BJ (cell line): ENCODE measurements at regions not wholly inside any gene's neighbourhood (a gene's known extent, or its start where the extent isn't known, plus 50 kb on each side); places are given as distances from the start of the nearest gene placed in this dataset.

ENCODE experiments used
- CTCF ChIA-PET: fragments of 350-600 bp; formaldehyde crosslinking; extraction: SDS; loops from one replicate; lab custom pipeline; 2021; ENCODE audit warnings: antibody characterized with exemption, inconsistent platforms; lab: Yijun Ruan, JAX
- POLR2A ChIA-PET: fragments of 300-600 bp; sonication (Branson Sonifier 250); formaldehyde crosslinking; extraction: SDS; loops from one replicate; lab custom pipeline; 2021; ENCODE audit warnings: antibody characterized with exemption; lab: Charles Lee
- DNase-seq: peaks from one replicate; pipeline ENCODE4 v3.0.0-alpha.2; 2011; ENCODE audit warnings: low read depth
- H3K27me3 ChIP-seq: 2 replicates; pipeline ENCODE4 v1.6.0; 2011; ENCODE audit warnings: low read length; ENCODE audit not compliant: control insufficient read depth, insufficient read depth
- H3K36me3 ChIP-seq: 2 replicates; pipeline ENCODE4 v1.5.1; 2011; ENCODE audit warnings: low read length; ENCODE audit not compliant: control insufficient read depth, insufficient read depth
- H3K4me3 ChIP-seq: 2 replicates; pipeline ENCODE4 v1.5.1; 2011; ENCODE audit warnings: low read depth, mild to moderate bottlenecking, control low read depth, low read length
- CTCF ChIP-seq: IDR thresholded peaks from 2 replicates; pipeline ENCODE4 v1.5.1; 2011; ENCODE audit warnings: low read depth, mild to moderate bottlenecking, control low read depth, inconsistent platforms, low read length, moderate library complexity; ENCODE audit not compliant: insufficient read depth

- CTCF ChIA-PET = interaction anchor here (1.1 to 1.3 kb wide), 2 partner anchors 12 to 812 kb away, joined by 3 read pairs; no protein-coding TSS in a partner anchor
- Histone ChIP-seq H3K36me3 (no peaks in the 10 kb centered on the region), H3K4me3 (no peak overlapping the region), H3K27me3 (peaks cover 2% of the 10 kb centered on the region)
- POLR2A ChIA-PET = no interaction called here
- TF ChIP-seq CTCF = no peak
- DNase-seq = no peak
Measured at GRCh38 chr1:200496937-200497336, 87.1 kb upstream of the ZNF281 start.

- POLR2A ChIA-PET = no interaction called here
- peaks cover 2% of the 10 kb centered on the region for H3K27me3 ChIP-seq
- no peak overlapping the region for H3K4me3 ChIP-seq
- H3K36me3 ChIP-seq = no peaks in the 10 kb centered on the region
- no peak for TF ChIP-seq CTCF
- DNase-seq = no peak
- CTCF ChIA-PET = no interaction called here
Measured at GRCh38 chr1:200495901-200496300, 86.1 kb upstream of the ZNF281 start.

GRCh38 chr1:200493344-200493743 lies 83.5 kb upstream of the ZNF281 start:
- TF ChIP-seq CTCF = no peak
- H3K27me3 ChIP-seq = no peaks in the 10 kb centered on the region
- H3K4me3 ChIP-seq = no peak overlapping the region
- ChIA-PET CTCF (interaction anchor here (0.9 to 1.7 kb wide), 2 partner anchors 55 to 809 kb away, joined by 3 to 5 read pairs; no protein-coding TSS in a partner anchor), POLR2A (no interaction called here)
- DNase-seq = no peak
- no peaks in the 10 kb centered on the region for H3K36me3 ChIP-seq

- DNase-seq = no peak
- POLR2A ChIA-PET = no interaction called here
- no peaks in the 10 kb centered on the region for H3K27me3 ChIP-seq
- H3K4me3 ChIP-seq = no peak overlapping the region
- CTCF ChIA-PET = interaction anchor here (0.5 to 2.0 kb wide), 6 partner anchors 10 to 807 kb away, joined by 3 to 13 read pairs (median 6); no protein-coding TSS in a partner anchor
- H3K36me3 ChIP-seq = no peaks in the 10 kb centered on the region
- no peak for TF ChIP-seq CTCF
Measured at GRCh38 chr1:200491103-200491502, 81.3 kb upstream of the ZNF281 start.

- H3K27me3 ChIP-seq = no peaks in the 10 kb centered on the region
- no peak for TF ChIP-seq CTCF
- no peaks in the 10 kb centered on the region for H3K36me3 ChIP-seq
- CTCF ChIA-PET = interaction anchor here (0.6 to 2.1 kb wide), 10 partner anchors 8 to 805 kb away, joined by 3 to 13 read pairs (median 4); no protein-coding TSS in a partner anchor
- DNase-seq = no peak
- H3K4me3 ChIP-seq = no peak overlapping the region
- POLR2A ChIA-PET = no interaction called here
Measured at GRCh38 chr1:200490183-200490582, 80.3 kb upstream of the ZNF281 start.
